HG03442 (cell line): ENCODE measurements at regions not wholly inside any gene's neighbourhood (a gene's known extent, or its start where the extent isn't known, plus 50 kb on each side); places are given as distances from the start of the nearest gene placed in this dataset.
"Not testable (repeated sequence)": the region's sequence is repeated elsewhere in the genome, so short reads cannot be mapped to it uniquely, and the experiment has no call there.

Source experiments
- ATAC-seq: cut with Tn5 transposase; IDR thresholded peaks from one replicate; pipeline ENCODE4 v1.9.1; 2021; ENCODE audit warnings: mild to moderate bottlenecking, moderate library complexity; ENCODE audit not compliant: unreplicated experiment

- ATAC-seq, result no peak
These were observed 75.3 kb upstream of the SYT10 start for GRCh38 chr12:33514893-33515292.

GRCh38 chr12:33519566-33519965 is 79.9 kb upstream of the SYT10 start:
- ATAC-seq, result no peak

- ATAC-seq, result not testable (repeated sequence)
These were observed 81.1 kb upstream of the SYT10 start for GRCh38 chr12:33520505-33521302.

GRCh38 chr12:33529031-33529430 is 89.4 kb upstream of the SYT10 start:
- ATAC-seq, result no peak

- no peak for ATAC-seq
These were observed 90.2 kb upstream of the SYT10 start for GRCh38 chr12:33529810-33530209.

GRCh38 chr12:33531261-33531660 is 91.6 kb upstream of the SYT10 start:
- ATAC-seq, result no peak

- ATAC-seq, result no peak
These were observed 93.9 kb upstream of the SYT10 start for GRCh38 chr12:33533527-33533926.

GRCh38 chr12:33536431-33536830 is 96.8 kb upstream of the SYT10 start:
- no peak for ATAC-seq

- no peak for ATAC-seq
These were observed 106.4 kb upstream of the SYT10 start for GRCh38 chr12:33546004-33546403.

GRCh38 chr12:33547084-33547483 is 107.5 kb upstream of the SYT10 start:
- ATAC-seq, result no peak

GRCh38 chr12:33550214-33550613 is 110.6 kb upstream of the SYT10 start:
- not testable (repeated sequence) for ATAC-seq

GRCh38 chr12:33551006-33551405 is 111.4 kb upstream of the SYT10 start:
- no peak for ATAC-seq

GRCh38 chr12:33555128-33555527 is 115.5 kb upstream of the SYT10 start:
- ATAC-seq, result no peak

- ATAC-seq, result no peak
These were observed 121.1 kb upstream of the SYT10 start for GRCh38 chr12:33560653-33561208.

- no peak for ATAC-seq
These were observed 122.8 kb upstream of the SYT10 start for GRCh38 chr12:33562401-33562800.

- no peak for ATAC-seq
These were observed 126.8 kb upstream of the SYT10 start for GRCh38 chr12:33566403-33566802.

GRCh38 chr12:33575346-33575745 is 135.7 kb upstream of the SYT10 start:
- ATAC-seq, result no peak

GRCh38 chr12:33581613-33582122 is 142.0 kb upstream of the SYT10 start:
- ATAC-seq, result no peak

- no peak for ATAC-seq
These were observed 147.0 kb upstream of the SYT10 start for GRCh38 chr12:33586576-33586975.

- ATAC-seq, result no peak
These were observed 147.7 kb upstream of the SYT10 start for GRCh38 chr12:33587354-33587753.

GRCh38 chr12:33587784-33588712 is 148.4 kb upstream of the SYT10 start:
- ATAC-seq, result peak; percentile 84
